Calu3 (cell line): ENCODE measurements at regions not wholly inside any gene's neighbourhood (a gene's known extent, or its start where the extent isn't known, plus 50 kb on each side); places are given as distances from the start of the nearest gene placed in this dataset.

Source experiments
- BruUV-seq: library from RNA; stranded (reverse); fragments of 400-500 nt; replicated peaks from 2 replicates; lab custom pipeline; 2021; lab: Mats Ljungman, UMichigan
- CTCF ChIA-PET: fragments of 300-600 bp; sonication (Branson Sonifier 250); formaldehyde crosslinking; loops from one replicate; lab custom pipeline; 2022; ENCODE audit warnings: antibody characterized with exemption; lab: Charles Lee
- DNase-seq: peaks from one replicate; pipeline ENCODE4 v3.0.0; 2022
- H3K27ac Mint-ChIP-seq: one replicate; pipeline ENCODE4 v1.8.0; 2022; ENCODE audit warnings: mixed read lengths; ENCODE audit not compliant: unreplicated experiment
- H3K27me3 Mint-ChIP-seq: one replicate; pipeline ENCODE4 v1.8.0; 2022; ENCODE audit warnings: mixed read lengths; ENCODE audit not compliant: unreplicated experiment
- H3K36me3 Mint-ChIP-seq: one replicate; pipeline ENCODE4 v1.8.0; 2022; ENCODE audit warnings: mild to moderate bottlenecking, moderate library complexity, mixed read lengths; ENCODE audit not compliant: insufficient read depth, unreplicated experiment
- H3K4me1 Mint-ChIP-seq: one replicate; pipeline ENCODE4 v1.8.0; 2022; ENCODE audit warnings: mild to moderate bottlenecking, low read depth, mixed read lengths; ENCODE audit not compliant: unreplicated experiment
- H3K4me3 Mint-ChIP-seq: one replicate; pipeline ENCODE4 v1.8.0; 2022; ENCODE audit warnings: mild to moderate bottlenecking, low read depth, moderate library complexity, mixed read lengths; ENCODE audit not compliant: unreplicated experiment
- H3K9me3 Mint-ChIP-seq: one replicate; pipeline ENCODE4 v1.8.0; 2022; ENCODE audit warnings: low read depth, mixed read lengths; ENCODE audit not compliant: unreplicated experiment
- CTCF ChIP-seq: fragments of 200-600 bp; IDR thresholded peaks from one replicate; pipeline ENCODE4 v1.8.0; 2022; ENCODE audit warnings: antibody characterized with exemption; ENCODE audit not compliant: unreplicated experiment
- intact Hi-C: fragments of 100-400 bp; cut with micrococcal nuclease; formaldehyde crosslinking; loops from one replicate; pipeline ENCODE4 v1.10.0; 2022; ENCODE audit not compliant: unreplicated experiment

DNA sequence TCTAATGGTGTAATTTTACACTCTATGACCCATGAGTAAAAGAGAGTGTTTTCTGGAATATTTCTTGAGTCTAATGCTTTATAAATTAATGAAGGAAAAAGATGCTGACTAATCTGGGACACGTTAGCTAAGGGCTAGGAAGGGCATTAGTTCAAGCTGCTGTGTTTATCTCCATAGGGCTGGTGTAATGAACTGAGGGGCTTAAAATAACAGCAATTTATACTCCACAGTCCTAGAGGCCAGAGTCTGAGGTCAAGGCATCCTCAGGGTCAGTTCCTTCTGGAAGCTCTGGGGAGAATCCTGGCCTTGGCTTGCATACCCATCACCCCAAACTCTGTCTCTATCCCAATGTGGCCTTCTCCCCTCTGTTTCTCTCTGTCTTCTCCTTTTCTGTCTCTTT is 105.2 kb upstream of the PFKP start:
- H3K27me3 Mint-ChIP-seq = peaks cover 64% of the 10 kb centered on the region
- H3K4me1 Mint-ChIP-seq = no peaks in the 10 kb centered on the region
- CTCF ChIA-PET = no interaction called here
- intact Hi-C loops = no loop called here
- no peak for DNase-seq
- no peak overlapping the region for H3K27ac Mint-ChIP-seq
- no peak overlapping the region for H3K4me3 Mint-ChIP-seq
- no peak for TF ChIP-seq CTCF
- no peaks in the 10 kb centered on the region for H3K36me3 Mint-ChIP-seq
- no TSS peak for BruUV-seq
- peaks cover 2% of the 10 kb centered on the region for H3K9me3 Mint-ChIP-seq

DNA sequence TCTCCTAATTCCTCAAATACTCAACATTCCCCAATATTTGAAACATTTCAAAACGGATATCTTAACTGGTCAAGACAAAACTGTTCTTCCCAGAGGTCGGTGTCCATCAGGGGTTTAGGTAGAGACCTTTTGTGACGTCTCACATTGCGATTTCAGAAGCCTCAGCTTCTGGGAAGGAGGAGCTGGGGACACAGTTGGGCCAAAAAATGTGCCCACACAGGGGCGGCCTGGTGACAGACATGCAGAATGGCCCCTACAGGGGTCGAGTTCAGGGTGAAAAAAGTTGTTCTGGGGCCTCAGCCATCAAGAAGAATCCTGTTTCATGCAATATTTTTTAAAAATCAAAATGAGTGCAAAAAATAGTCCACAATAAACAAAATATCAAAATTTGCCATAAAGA is 108.7 kb upstream of the PFKP start:
- Mint-ChIP-seq H3K9me3 (no peaks in the 10 kb centered on the region), H3K27ac (no peak overlapping the region), H3K4me1 (no peaks in the 10 kb centered on the region), H3K36me3 (no peaks in the 10 kb centered on the region), H3K27me3 (peaks cover 58% of the 10 kb centered on the region), H3K4me3 (no peak overlapping the region)
- no TSS peak for BruUV-seq
- DNase-seq = no peak
- no peak for TF ChIP-seq CTCF
- intact Hi-C loops = no loop called here
- CTCF ChIA-PET = no interaction called here

- Mint-ChIP-seq H3K27me3 (peaks cover 64% of the 10 kb centered on the region), H3K27ac (no peak overlapping the region), H3K36me3 (no peaks in the 10 kb centered on the region), H3K4me3 (no peak overlapping the region), H3K9me3 (no peaks in the 10 kb centered on the region), H3K4me1 (no peaks in the 10 kb centered on the region)
- no peak for DNase-seq
- BruUV-seq = no TSS peak
- CTCF ChIA-PET = no interaction called here
- intact Hi-C loops = no loop called here
- TF ChIP-seq CTCF = no peak
Measured at GRCh38 chr10:2957785-2958184, 109.6 kb upstream of the PFKP start.

DNA sequence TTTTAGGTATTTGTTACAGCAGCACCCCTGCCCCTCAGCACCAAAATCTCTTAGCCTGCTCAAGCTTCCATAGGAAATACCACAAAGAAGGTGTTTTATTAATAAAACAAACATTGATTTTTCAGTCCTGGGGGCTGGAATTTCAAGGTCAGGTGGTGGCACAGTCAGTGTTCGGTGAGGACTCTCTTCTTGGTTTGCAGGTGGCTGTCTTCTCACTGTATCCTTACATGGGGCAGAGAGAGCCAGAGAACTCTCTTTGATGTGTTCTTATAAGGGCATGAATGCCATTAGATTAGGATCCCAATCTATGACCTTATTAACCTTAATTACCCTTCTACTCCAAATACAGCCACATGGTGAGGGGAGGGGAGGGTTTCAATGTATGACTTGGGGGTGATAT is 112.3 kb upstream of the PFKP start:
- no peaks in the 10 kb centered on the region for H3K36me3 Mint-ChIP-seq
- TF ChIP-seq CTCF = no peak
- H3K4me1 Mint-ChIP-seq = no peaks in the 10 kb centered on the region
- no TSS peak for BruUV-seq
- peaks cover 65% of the 10 kb centered on the region for H3K27me3 Mint-ChIP-seq
- H3K27ac Mint-ChIP-seq = no peak overlapping the region
- intact Hi-C loops = no loop called here
- DNase-seq = no peak
- H3K4me3 Mint-ChIP-seq = no peak overlapping the region
- no peaks in the 10 kb centered on the region for H3K9me3 Mint-ChIP-seq
- CTCF ChIA-PET = no interaction called here

GRCh38 chr10:2953495-2953894 is 113.9 kb upstream of the PFKP start:
- no peak for TF ChIP-seq CTCF
- H3K27me3 Mint-ChIP-seq = peaks cover 81% of the 10 kb centered on the region
- no peak overlapping the region for H3K27ac Mint-ChIP-seq
- no peak for DNase-seq
- BruUV-seq = no TSS peak
- no peaks in the 10 kb centered on the region for H3K36me3 Mint-ChIP-seq
- no peak overlapping the region for H3K4me3 Mint-ChIP-seq
- intact Hi-C loops = no loop called here
- H3K4me1 Mint-ChIP-seq = no peaks in the 10 kb centered on the region
- H3K9me3 Mint-ChIP-seq = no peaks in the 10 kb centered on the region
- CTCF ChIA-PET = no interaction called here
